ENCODE measurements at regions not wholly inside any gene's neighbourhood (a gene's known extent, or its start where the extent isn't known, plus 50 kb on each side); places are given as distances from the start of the nearest gene placed in this dataset.
"Not testable (repeated sequence)": the region's sequence is repeated elsewhere in the genome, so short reads cannot be mapped to it uniquely, and the experiment has no call there.

DNA sequence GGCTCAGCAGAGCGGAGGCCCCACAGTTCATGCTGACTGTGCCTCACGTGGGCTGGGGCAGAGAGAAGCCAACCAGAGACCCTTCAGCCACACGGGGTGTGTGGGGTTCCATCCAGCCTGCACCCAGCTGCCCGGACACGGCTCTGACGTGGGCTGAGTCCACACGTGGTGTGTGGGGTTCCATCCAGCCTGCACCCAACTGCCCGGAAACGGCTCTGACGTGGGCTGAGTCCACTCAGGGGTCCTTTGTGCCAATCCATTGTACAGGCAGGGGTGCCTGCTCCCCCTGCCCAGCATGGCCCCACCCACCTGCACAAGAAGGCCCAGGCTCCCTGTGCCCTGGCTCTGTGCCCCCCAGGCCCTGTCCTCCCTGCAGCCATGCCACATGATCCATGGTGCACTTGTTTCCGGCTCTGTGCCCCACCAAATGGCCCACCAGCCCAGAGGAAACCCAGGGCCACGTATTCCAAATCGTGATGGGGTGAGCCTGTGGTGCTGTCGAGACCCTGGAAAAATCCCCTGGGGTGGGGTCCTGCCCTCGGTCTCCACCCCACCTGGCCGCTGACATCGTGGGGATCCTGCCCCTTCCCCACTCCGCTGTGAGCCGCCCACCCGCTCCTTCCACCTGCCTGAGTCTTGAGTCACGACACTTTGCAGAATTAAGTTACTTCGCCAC is 99.3 kb upstream of the SFSWAP start:
- DNase-seq, result no peak

DNA sequence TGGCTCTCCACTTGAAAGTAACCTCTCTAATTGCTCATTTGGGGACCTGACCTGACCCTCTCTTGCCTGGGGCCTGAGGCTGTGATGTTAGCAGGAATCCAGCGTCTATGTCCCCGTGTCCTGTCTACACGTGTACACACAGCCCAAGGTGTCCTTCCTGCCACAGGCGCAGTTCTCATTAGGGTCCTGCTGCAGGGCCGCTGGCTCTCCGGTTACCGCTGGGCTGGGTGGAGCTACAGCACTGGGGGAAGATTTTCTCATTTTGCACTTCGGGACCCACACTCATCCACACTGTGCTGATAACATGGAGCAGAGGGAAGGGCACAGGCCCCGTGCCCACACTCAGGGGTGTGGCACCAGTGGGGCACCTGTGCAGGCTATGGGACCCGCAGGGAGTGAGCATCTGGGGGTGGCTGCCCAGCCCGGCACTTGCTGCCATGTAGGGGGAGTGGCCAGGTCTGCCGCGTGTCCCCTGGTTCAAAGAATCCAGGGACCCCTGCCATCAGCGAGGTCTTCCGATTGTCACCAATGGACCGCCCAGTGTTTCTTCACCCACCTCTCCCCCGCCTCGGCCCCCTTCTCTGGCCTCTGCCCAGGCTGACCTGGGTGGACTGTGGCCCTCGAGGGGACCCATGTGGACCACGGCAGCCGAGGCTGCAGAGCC is 98.7 kb upstream of the SFSWAP start:
- no peak for DNase-seq

DNA sequence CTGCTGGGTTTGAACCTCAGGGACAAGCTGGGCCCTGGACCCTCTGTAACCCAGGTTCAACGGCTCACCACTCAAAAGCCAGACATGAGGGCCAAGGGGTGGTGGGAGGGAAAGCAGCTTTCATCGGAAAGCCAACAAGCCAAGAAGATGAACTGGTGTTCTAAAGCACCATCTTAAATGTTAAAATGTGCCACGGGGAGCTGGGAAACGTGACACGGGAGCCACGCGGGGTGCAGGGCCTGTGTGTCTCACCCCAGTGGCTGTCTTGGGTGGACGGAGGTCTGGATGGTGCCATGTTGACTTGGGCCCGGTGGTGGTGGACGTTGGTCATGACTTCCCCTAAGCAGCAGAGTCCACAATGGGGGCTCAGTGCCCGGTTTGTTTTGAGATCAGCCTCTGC is 97.7 kb upstream of the SFSWAP start:
- DNase-seq, result no peak

DNA sequence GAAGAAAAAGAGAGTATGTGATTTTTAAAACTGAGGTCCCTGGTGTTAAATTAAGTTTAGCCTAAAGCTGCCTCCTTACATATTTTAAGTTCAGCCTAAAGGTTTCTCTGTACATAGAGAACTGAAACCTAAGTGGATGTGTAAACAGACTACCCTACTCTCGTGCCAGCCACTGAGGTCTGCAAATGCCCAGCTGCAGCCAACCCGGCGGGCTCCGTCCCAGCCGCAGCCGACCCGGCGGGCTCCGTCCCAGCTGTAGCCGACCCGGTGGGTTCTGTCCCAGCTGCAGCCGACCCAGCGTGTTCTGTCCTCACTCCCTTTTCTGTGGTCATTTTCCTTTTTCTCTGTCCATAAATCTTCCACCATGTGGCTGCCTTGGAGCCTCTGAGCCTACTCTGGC is 97.2 kb upstream of the SFSWAP start:
- no peak for DNase-seq

DNA sequence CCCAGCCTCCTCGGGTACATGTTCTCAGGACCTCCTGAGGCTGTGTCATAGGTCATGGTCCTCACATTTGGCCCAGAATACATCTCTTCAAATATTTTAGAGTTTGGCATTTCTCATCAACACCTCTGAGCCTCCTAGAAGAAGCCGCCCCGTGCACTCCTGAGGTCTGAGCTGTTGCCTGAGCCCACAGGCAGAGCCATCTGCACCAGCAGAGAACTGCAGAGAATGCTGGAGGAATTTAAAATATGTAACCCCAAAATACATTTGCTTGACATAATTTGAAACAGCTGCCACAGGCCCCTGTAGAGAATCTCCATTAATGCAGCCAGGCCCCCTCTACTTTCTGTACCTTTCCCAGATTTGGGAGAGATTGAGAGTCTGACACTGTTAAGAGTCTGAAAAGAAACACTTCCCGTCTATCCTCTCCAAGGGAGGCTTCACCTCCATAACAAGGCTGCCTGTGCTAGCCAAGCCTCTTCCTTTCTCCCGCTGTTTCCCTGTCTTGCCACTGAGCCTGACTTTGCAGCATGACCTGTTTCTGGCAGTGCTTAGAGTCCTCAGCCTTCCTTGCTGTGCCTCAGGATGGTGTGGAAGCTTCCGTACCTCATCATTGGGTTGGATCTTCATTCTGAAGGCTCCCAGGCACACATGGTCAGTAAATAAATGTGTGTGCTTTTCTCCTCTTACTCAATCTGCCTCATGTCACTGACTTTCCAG is 95.4 kb upstream of the SFSWAP start:
- no peak for DNase-seq

DNA sequence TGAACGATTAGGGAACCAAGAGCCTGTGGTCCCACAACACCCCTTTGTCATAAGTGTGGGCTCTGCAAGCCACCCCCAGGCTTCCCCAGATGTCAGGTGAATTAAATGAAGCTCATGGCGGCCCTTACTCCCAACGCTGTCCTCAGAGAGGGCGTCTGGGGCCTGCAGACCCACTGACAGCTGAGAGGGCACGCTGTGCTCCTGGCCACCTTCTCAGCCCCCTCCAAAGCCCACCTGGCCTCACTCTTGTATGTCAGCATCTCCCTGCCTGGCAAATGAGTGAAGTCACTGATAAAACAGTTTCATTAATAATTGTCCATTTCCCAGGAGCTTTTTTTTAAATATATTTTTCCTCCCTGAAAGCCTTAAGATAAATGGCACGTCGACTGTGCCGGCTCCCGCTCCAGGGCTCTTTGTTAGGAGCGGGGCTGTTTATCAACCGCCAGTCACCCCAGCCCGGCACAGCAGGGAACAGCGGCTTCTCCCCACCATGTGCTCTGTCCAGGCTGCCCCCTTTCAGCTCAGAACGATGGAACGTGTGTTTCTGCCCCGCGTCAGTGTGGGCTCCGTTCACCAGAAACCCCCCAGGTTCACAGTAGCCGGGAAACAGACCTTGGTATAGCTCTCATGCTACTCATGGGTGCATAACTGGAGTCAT is 94.7 kb upstream of the SFSWAP start:
- no peak for DNase-seq

DNA sequence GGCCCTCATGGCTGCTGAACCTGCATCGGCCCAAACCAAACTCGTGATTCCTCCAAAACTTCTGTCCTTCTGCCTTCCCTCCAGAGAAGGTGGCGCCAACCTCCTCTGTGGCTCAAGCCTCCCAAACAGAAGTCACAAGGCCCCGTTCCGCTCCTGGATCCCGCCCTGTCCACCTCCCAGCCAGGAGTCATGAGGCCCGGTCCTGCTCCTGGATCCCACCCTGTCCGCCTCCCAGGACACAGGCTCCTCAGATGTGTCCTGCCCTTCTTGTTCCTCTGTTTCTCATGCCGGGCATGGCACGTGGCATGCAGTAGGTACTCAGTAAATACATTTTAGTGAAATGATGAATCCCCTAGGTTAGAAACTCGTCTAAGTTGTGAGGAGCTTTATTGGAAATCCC is 94.2 kb upstream of the SFSWAP start:
- DNase-seq, result no peak

DNA sequence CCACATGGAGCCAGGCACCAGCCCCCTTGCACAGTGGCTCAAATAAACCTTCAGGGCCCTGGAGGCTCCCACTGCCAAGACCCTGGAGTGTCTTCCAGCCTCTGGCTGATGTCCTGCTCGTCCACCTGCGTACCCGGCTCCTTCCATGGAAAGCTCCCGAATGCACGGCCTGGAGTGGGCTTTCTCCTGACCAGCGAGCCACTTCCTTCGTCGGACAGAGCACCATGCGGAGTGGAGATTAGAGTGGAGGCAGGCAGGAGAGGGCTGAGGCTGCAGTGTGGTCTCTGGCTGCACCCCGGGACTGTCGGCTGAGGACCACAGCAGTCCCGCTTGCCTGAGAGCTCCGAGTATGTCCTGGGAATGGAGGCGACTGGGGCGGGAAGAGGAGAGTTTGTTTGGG is 93.7 kb upstream of the SFSWAP start:
- no peak for DNase-seq

DNA sequence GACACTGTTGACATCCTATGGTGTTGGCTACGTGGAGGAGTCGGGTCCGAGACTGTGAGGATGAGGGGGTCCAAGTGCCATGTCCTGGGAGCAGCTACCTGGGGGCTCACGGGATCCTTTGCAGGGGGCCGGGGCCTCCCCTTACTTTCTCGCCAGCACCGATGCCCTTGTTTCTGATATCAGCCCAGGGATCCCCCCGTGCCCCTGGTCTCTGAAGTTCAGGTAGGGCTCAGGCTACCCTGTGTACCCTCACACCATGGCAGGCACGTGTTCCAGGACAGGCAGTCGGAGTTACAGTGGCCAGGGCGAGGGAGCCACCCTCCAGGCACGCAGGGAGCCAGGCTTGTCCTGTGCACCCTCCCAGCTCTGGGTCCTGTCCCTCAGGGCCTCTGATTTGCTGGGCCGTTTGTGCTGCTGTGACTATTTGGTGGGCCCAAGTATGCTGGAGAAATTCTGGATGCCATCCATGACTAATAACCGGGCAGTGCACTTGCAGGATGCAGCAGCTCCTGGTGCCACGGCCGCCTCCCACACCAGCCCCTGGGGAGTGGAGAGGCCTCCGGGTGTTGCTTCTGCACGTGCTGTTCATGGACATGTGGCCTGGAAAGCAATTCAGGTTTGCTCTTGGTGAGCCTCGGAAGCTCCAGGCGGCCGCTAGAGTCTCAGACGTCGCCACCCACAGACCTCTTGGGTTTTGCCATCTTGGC is 93.1 kb upstream of the SFSWAP start:
- DNase-seq, result no peak

DNA sequence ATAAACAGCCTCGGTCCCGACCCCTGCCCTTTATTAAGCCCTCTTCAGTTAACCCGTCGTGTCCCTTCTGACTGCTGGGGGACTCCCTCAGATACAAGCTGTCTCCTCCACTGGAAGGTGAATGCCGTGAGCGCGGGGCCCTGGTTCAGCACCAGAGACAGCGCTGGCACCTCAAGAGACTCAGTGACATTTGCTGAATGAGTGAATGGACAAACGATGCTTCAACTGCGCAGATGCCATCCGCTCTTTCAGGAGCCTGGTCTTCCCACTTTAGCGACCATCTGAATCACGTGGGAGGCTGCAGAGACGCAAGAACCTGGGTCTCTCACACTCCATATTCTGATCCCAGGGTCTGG is 92.6 kb upstream of the SFSWAP start:
- DNase-seq, result no peak

DNA sequence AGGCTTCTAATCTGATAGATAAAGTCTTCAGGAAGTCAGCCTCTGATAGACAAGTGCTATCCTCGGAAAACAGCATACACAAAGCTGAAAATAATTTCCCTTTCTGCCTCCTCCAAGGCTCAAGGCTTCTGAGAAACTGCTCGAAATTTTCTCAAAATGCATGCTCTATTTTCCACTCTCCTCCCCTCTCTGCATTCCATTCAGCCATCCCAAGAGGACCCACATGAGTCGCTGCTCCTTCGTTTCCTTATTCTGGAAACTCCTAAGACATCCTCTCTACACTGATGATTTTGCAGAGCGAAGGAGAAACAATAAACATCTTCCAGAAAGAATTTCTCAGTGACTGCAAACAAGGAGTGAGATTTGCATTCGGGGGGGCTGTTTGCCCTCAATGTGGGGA is 92.2 kb upstream of the SFSWAP start:
- no peak for DNase-seq

DNA sequence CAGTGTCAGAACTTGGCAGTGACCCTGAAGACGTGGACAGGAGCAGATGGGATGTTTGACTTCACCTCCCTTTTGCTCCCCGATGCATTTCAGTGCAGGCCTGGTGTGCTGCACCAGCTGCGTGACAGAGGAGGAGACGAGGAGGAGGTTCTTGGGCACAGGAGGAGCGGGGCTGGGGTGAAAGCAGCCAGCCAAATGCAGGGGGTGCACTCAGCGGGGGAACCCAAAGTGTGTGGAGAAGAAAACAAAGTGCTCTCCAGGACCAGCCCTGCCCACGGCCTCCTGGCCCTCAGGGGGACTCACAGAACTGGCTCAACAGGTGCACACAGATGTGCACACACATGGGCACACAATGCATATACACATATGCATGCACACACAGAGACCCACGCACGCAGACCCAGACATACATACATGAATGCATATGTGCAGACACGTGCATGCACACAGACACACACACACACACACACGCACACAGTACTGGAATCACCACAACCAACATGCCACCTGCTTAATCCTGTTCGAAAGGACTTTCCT is 91.7 kb upstream of the SFSWAP start:
- DNase-seq, result no peak

DNA sequence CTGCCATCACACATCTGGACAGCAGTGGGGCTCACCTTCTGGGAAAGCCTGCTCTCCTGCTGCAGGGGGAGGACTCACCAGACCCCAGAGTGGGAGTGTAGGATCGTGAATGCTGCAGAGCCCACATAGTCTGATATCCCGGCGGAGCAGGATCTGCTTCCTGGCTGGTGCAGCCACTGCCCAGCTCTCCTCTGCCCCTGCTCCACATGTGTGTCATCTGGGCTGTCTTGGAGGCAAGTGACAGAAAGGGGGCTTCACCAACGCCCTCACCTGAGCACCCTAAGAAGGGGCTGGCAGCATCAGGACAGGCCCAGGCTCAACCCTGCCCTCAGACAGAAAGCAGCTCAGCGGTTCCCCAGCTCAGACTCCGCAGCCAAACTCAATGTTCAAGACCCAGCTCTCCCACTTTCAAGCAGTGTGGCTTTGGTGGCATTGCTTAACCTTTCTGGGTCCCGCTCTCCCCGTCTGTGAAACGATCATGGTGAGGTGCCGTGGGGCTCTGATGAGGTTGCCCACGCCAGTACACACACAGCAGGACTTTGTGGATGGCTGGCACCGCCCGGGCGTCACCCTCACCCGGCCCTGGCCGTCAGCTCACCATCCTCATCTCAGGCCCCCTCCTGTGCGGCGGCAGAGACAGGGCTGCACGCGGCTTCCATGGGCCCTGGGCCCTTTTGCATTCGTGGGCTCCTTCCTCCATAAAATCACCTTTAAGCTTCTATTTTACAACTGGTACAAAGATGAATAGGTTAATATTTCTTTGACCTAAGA is 91.0 kb upstream of the SFSWAP start:
- DNase-seq, result no peak

DNA sequence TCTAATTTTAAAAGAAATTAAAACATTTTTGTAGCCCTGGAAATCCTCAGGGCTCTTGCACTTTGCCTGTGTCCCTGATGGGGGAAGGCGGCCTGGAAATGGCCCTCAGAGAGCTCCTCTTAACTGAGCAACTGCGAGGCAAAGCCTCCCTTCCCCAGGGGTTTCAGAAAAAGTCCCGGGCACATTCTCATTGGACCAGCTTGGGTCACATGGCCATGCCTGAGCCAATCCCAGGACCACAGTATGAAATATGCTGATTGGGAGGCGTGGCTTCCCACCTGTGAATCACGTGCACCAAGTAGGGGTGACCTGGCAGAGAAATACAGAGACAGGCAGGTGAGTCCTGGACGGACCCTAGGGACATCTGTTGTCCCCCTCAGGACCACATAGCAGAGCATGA is 90.4 kb upstream of the SFSWAP start:
- DNase-seq, result no peak

DNA sequence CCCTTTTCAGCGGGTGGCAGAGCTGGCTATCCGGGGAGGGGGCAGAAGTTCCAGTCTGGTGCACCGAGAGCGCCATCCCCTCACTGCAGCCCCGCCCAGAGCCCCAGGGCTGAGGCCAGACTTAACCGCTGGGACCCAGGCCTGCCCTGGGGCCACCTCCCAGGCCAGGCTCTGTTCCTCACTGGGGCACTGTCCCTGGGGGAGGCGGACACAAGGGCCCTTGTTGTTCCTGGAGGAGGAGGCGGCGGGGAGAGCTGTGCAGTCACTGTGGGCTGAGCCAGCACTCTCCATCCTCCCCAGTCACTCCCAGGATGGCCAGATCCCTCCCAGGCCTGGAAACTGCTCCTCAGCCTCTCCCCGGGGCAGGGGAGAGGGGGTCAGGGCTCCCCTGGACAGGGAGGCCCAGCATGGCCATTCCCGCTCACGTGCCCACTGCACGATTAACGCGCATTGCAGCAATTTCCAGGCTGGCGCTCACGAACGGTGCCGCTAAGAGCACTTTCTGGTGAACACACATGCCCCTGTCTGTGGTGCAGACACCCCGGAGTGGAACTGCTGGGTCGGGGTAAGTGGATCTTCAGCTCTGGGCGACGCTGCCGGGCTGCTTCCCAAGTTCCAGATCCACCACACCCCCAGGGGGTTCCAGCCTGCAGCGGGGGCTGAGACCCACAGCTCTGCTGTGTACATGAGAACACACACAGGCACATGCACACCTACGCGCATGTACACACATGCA is 89.8 kb upstream of the SFSWAP start:
- no peak for DNase-seq

DNA sequence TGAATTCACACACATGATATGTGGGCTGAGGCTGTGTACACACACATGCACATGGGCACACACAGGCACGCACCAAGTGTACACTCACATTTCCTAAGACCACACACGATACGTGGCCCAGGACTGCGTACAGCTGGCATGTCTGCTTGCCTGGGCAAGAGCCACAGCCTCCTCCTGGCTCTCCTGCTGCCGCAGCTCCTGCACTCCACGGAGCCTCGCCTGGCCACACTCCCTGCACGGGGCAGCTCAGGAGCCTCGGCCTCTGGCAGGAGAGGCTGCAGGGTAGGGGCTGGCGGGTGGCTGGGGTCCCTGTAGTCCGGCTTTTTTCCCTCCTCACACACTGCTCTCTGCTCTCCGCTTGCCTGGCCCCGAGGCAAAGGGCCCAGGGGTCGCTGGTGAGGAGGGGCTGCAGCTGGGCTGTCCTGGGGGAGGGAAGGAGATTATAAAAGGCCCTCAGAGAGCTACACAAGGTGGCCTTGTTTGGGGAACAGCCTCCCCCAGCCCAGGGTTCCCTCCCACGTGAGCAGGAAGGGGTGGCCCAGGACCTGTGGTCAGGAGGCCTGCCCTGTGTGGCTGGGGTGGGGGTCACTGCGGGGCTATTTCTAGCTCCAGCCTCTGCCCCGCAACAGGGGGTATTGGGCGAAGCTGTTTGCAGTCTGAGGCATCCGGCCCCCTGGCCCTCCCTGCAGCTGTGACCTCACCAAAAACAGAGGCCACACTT is 89.0 kb upstream of the SFSWAP start:
- no peak for DNase-seq

DNA sequence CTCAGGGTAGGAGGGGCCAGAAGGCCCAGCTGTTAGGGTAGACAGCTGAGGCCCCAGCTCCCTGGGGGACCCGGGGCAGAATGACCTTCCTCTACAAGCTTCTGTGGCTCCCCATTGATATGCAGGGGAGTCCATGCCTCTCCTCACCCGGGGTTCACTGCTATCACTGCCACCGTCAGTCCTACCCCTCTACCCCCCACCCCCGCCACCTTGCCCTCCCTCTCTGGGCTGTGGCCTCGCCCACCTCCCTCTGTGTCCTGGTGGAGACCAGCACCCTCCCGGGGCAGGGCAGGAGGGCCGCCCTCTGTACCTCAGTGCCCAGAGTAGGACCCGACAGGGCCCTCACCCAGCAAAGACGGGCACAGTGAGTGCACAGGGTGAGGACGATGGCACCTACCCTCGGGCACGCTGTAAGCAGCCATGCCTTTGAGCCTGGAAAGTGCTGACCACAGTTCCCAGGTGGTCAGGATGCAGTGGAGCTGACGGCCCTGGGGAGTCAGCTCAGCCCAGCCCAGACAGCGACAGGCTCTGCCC is 88.4 kb upstream of the SFSWAP start:
- no peak for DNase-seq

DNA sequence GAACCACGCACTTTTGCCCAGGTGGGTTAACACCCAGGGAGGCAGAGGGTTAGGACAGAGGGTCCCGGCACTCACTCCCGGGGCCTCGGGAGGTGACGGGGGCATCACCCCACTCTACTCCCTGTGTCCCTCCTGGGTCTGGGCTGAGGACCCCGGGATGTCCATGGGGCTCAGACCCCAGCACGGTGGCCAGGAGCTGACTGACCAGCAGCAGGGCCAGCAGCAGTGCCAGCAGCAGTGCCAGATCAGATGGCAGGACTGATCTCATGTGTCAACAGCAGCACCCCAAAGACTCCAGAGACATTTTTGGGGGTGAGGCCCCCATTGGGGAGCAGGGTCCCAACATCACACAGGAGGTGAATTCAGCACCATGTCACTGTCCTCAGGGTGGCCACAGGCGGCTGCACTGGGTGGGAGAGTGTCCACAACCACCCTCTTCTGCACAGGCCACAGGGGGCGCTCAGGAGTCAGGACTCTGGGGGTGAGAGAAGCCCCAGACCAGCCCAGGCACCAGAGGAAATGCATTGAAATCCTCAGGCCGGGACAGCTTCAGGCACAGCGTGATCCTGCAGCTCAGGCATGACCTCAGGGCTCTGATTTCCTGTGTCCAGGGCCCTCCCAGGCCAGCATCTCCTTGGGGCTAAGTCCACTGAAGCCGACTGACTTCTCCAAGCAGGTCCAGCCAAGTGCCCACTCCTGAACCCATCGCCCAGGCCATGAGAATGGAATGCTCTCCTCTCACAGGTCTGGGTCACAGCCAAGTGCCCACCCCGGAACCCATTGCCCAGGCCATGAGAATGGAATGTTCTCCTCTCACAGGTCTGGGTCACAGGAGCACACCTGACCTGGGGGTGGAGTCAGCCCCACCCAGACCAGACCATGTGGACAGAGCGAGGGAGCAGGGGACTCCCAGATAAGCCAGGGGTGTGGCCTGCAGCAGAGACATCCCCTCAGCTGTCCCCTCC is 87.2 kb upstream of the SFSWAP start:
- not testable (repeated sequence) for DNase-seq

DNA sequence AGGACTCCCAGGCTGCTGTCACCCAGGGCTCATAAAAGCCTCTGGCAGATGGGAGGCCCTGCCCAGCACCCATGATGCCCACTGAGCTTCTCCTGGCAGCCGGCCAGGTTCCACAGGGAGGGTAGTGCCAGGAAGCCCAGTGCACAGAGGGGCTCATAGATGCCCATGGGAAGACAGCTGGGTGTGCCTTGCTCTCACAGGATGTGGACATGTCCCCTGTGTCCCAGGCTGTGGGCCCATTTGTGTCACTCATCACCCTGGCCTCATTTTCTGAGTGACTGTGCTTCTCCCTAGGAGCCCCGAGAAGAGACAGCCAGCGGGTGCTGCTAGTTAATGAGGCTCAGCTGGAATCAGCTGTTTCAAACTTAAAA is 86.5 kb upstream of the SFSWAP start:
- DNase-seq, result not testable (repeated sequence)
